Islet of Langerhans (tissue), 1 donor: ENCODE measurements at regions not wholly inside any gene's neighbourhood (a gene's known extent, or its start where the extent isn't known, plus 50 kb on each side); places are given as distances from the start of the nearest gene placed in this dataset.

Source experiments
- FAIRE-seq: peaks from one replicate; lab custom pipeline; 2011; peaks lifted over from hg19 to GRCh38; lab: Jason Lieb, UNC

DNA sequence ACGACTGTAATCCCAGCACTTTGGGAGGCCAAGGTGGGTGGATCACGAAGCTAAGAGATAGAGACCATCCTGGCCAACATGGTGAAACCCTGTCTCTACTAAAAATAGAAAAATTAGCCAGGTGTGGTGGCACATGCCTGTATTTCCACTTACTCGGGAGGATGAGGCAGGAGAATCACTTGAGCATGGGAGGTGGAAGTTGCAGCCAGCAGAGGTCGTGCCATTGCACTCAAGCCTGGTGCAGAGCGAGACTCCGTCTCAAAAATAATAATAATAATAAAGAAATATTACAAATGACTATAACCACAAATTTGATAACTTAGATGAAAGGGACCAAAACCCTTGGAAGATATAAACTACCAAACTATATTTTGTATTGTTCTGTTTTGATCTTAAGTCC, 226.3 kb upstream of the GULP1 start:
- no peak for FAIRE-seq

DNA sequence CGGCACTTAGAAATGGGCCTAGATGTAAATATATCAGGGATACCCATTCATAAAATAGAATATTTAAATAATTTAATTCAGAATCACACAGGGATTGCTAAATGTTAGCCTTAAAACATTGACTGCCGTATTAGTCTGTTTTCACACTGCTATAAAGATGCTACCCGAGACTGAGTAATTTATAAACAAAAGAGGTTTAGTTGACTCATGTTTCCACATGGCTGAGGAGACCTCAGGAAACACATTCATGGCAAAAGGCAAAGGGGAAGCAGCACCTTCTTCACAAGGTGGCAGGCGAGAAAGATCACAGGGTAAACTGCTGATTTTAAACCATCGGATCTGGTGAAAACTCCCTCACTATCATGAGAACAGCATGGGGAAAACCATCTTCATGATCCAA, 223.6 kb upstream of the GULP1 start:
- FAIRE-seq = no peak

DNA sequence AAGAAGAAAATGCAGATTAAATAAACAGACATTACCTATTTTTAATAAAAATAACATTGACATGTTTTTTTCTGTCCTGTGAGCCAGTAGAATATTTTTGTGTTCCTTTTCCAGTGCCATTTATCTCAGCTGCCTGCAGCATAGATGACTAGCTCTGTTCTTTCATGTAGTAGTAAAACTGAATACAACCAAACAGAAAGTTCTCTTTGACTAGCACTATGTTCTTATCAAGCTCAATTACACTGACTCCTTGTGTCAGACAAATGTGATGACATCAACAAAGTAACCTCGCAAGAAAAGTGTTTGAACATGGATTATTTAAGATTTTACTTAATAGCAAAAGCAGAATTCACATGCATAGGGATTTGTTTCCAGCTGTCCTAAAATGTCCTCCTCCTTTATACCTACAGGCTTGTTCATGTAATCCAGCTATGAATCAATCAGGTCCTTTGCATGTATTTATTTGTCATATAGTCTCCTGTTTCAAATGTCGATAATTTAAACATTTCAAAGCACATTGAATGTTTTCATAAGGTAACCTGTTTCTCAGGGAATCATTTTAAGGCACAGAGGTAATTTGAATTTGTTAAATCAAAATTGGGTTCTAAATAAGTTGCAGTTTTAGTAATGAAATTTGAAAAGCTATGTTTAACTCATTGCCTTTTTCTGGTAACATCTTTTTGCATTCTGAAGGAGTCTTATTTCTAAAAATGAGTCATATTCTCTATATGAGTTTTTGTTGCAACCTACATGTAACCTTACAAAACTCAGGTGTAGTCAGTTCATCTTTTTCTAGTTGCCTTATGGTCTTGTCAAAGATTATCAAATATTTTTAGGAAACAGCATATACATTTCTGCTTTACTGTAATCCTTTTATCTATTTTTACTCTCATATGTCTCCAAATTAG, 215.3 kb upstream of the GULP1 start:
- FAIRE-seq = no peak

DNA sequence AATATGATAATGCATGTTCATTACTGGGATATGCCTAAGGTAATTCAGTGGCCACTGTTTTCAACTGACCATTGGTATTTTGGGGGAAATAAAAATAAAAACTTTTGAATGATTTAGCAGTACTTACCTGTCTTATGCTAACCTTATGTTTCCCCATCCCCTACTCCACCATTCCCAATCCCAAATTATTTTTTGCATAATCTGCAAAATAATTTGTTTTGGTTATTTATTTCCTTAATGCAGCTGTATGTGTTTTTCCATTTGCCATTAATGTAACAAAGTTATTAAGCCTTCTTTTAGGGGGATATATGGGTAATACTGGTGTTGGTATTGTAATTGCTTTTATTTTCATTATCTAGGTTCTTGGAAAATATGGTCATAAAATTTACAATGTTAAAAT, 213.9 kb upstream of the GULP1 start:
- FAIRE-seq = no peak

DNA sequence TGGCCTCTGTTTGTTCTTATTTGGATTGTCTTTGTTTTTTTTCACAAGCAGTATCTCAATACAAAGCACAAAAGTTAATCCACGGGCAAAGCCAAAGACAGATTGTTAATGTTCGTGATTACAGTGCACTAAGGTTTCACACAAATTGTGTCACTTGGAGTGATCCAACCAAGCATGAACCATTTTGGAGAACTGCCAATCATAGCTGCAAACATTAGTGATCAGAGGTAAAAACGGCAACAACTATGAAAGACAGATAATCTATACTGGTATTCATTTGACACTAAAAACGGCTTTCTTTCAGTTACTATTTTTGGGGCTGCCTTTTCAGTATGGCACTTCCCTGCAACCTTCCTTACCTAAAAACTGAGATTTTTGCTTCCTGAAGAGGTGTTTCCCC, 213.1 kb upstream of the GULP1 start:
- FAIRE-seq = peak; percentile 81

DNA sequence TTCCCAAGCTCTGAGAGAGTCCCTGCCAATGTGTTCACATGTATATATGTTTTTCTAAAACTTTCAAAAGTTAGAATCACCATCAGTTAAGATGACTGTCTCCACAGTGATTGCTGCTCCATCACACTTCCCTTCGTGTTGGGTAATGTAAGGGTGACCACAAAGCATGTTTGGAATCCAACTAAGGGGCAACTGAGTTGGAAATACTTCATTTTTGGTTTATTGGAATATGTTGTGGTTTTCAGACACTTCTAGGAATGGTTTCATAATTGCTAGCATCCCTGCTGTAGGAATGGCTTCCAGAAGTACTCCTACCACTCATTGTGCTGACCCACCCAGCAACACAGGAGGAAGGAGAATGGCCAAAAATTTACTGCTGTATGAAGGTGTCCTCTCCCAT, 212.5 kb upstream of the GULP1 start:
- no peak for FAIRE-seq

DNA sequence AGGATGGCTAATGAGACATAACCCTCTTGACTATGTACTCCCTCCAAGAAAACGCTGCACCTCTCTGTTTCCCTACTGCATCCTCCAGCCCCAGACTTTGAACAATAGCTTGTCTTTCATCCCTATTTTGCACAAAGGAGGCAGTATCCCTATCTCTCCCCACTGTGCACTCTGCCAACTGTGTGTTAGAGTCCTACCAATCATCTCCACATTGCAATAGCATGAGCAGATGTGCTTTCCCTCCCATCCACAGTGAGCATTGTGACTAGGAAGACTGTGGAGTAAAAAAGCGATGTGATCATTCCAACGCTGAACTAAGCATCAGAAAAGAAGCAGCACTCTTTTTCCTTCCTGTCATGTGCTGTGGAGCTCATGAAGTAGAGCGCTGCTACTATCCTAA, 206.3 kb upstream of the GULP1 start:
- no peak for FAIRE-seq

DNA sequence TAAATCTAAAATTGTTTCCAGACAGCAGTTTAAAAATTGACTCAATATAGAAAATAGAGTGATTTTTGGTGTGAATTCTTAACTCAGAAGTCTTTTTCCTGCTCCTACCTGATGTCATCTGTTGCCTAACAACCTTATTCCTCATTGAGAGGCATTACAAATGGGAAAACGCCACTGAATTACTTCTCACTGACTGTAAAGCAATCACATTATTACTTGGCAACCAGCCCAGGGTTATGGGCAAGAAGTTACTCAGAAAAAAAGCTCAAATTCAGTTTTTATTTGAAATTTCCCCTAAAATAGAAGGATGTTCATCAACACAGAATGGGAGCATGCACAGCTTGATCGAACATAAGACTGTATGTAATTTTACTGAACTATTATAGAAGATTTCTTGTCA, 201.8 kb upstream of the GULP1 start:
- FAIRE-seq = no peak

DNA sequence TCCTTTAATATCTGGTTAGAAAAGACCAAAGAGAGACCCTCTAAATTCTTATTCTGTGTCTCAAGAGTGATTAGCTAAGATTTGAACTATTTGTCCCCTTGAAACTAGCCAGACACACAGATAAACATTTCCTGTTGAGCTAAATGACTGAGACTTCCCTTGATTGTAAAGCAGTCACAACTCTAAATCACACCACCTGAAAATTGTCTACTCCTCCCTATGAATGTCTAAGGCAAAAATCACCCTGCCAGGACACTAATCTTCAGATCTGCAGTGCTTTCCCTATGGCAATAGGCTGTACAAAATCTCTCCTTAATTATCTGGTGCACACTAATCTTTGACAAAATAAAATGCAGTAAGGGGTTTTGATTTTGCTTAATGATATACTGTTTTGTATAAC, 200.5 kb upstream of the GULP1 start:
- no peak for FAIRE-seq

DNA sequence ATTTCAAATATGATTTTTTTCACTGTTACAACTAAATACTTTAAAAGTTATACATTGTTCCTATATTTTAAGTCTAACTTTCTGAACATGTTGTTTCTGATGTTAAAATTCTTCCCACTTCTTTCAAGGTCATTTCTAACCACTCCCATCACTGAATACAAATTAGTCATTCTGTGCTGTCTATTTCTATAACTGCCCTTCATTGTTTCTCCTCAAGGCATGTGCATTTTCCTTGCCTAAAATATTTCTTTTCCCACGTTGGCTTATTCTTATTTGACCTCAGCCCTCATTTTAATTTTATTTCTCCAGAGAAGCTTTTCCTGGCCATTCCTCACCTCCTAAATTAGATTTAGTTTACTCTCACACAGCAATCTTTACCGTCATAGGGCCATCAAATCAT, 198.9 kb upstream of the GULP1 start:
- no peak for FAIRE-seq

DNA sequence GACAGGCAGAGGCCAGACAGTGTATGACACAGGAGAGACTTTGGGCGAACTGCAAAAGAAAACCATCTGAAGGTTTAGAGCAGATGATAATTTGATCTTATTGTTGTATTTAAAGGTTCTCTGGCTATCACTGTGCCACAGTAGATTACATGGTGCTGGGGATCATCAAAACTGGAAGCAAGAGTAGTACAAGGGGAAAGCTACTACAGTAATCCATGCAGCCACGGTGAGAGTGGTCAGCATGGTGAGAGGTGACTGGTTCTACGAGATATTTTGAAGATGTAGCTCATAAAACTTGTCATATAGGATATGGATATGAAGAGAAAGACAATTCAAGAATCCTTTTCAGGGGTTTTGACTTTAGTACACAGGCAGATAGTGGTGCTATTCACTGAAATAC, 194.8 kb upstream of the GULP1 start:
- FAIRE-seq = no peak

DNA sequence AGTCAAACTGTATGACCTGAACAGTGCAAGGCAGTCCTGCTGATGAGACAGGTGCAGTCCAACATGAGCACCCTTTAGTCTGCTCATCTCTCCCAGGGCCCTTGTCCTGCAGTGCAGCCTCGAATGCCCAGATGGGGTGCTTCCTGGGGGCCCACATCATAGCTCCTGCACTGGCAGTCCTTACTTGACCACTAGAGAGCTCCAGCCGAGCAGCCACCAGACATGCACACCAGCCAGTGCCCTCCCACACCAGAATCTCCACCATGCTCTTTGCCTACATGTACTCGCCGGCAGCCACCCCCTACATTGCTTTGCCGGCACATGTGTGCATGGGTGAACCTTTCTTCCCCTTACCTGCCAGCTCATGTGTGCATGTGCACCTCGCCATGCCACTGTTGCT, 188.8 kb upstream of the GULP1 start:
- no peak for FAIRE-seq

DNA sequence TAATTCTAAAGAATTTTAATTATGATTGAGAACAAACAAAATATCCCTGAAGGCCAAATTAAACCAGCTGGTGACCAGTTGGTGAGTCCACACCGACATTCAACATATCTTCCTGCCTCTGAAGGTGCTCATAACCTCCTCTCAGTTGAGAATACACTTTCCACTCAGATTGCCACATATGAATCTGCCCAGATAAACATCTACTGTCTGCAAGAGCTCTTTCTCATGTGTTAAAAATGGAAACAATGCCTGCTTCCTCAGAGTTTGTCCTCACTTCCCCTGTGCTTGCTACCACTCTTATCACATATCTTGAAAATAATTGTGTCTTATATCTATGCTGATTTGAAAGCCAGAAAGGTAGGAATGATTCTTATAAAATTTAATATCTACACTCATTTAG, 177.7 kb upstream of the GULP1 start:
- no peak for FAIRE-seq

DNA sequence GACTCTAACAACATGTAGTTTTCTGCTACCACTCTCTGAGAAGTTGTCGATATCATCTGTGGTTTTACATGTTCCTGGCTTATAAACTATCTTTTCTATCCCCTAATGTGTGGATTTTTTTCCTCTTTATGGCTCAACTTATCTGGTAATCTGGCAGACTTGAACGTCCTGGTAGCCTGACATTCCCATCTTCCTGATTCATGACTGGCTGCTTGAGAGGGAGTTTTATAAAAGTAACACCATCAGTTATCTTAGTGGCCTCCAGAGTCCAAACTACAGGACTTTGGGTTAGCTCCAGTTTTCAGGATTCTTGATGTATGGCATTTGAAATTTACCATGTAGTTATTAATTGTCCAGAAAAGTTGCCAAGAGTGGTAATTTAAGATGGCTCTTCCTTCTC, 174.0 kb upstream of the GULP1 start:
- FAIRE-seq = no peak

DNA sequence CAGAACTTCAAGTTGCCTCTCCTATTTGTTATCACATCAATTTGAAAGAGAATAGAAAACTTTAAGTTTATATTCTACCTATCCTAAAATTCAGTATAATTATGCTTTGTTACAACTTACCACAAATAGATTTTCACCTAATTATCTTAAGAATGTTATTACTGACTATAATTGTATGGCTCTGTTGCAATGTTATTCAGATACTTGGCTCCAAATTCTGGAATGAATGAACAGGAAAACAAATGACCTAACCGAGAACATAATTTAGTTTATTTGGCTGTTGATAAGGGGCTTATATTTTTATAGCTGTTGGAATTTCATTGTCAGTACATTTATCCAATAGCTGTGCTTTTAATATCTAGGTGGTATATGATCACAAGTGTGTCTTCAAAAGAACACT, 173.2 kb upstream of the GULP1 start:
- FAIRE-seq = no peak

DNA sequence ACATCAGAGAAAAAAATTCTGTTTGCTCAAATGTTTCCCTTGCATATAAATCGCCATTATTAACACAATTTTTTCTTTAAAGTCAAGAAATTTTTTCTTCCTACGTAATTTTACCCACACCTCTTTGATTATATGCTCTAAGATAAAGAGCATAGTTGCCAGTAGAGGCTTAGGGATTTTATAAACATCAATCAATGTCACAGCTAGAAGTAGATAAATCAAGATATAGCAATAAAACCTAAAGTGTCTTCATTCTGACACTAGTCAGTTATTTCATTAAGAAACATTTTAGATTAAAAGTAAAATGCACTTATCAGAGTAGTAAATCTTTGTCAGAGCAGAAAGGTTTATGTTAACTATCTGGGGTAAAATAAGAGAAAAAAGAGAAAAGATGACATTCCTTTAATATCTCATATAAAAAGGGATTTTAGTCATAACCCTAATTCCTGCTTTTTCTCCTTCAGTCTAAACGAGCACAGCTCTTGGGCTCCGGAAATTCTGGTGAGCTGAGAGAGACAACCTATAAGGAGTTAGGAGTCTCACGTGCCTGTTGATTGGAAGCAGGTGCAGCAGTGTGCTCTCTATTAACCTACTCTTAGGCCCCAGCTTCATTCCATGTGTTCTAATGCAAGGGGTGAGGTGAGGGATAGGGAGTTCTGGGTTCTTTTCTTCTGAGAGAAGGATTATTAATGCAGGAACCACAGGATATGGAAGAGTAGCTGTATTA, 172.4 kb upstream of the GULP1 start:
- no peak for FAIRE-seq

DNA sequence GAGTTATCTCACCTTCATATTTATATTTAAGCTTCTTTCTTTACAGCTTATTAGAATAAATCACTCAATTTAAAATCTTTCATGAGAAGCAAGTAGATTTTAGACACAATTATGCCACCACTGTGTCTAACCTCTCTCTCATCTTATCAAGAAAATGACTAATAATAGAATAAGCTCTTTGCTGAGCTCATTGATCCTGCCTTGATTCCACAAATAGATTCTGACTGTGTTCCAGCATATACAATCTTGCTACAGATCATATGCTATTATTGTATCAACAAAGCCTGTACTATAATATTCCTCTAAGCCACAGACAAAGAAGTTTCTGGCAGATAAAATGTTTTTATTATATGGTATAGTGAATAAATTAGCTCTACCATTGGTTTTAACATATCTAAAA, 168.7 kb upstream of the GULP1 start:
- peak; percentile 79 for FAIRE-seq

DNA sequence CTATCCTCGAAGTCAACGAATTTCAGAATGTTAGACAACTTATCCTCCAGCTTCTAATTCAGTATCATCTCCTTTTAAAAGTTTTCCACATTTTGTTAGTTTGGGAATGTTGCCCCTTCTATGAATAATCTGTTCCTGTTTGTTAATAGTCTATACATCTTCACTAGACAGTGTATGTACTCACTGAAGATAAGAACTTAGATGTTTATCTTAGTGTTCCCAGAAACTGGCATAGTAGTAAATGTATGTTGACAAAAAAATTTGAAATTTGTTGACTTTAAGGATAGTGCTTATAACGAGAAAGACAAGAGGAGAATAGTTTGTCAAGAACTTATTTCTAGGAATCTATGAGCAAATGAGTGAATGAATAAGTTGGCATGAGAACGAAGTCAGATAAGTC, 162.0 kb upstream of the GULP1 start:
- FAIRE-seq = no peak

DNA sequence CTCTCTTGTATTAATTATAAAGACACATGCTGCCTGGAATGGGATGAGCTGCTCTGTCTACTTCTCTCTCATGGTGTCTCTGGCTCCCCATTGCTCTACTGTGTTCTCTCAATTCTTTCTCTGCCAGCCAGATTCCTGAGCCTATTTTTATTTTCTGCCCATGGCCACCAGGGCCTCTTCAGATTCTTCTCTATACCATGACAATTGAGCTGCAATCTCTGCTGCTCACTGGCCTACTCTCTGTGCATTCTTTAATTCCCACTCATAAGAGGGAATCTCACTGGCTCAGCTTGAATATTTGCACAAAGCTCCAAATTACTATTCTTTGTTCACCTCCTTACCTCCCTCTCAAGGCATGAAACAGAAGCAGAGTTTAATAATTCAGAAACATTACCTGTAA, 161.4 kb upstream of the GULP1 start:
- no peak for FAIRE-seq

DNA sequence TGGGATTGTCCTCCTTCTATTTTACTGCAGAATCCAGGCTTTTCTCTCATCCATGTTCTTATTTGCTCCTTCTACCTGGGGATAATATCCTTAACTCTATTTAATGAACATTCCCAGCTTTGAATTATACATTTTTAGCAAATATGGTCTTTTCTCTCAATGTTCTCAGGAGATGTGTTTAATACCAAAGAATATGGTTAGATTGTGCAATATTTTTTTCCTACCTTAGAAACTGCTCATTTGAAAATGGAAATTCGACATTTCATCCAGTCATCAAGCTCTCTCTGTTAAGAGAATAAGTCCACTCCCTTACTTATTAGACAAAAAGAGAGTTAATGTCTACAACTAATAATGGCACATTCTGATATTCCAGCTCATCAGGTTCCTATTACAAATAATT, 160.4 kb upstream of the GULP1 start:
- no peak for FAIRE-seq

DNA sequence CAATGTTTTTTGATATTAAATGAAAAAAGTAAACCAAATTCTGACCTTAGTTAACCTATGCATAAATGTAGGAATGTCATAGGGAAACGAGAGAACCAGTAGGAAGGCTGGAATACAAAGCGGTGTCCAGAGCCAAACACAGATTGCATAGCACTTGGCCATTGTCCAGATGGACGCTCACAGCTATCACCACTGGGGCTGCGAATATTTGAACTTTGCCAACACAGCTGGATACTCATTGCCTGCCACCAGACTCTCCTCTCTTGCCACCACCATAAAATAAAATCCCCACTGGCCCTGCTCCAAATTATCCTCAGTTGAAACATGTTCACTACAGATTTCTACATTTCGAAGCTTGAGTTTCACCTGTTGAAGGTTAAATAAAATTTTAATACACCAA, 159.3 kb upstream of the GULP1 start:
- FAIRE-seq = no peak

DNA sequence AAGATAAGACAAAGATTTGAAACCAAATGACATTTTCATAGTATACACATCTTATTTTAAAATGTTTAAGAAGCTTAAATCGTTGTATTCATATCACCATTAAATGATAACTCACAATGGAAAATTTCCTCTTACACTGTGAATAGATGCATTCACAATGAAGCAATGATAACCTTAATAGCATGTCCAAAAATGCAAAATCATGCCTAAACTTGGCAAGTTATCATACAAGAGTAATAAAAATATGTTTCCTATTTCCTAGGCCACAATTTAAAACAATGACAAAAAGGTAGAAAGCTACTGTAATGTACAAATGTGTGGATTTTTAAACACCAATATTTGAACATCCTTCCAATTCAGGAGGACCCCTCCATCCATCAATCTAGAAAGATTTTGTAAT, 157.4 kb upstream of the GULP1 start:
- FAIRE-seq = no peak

DNA sequence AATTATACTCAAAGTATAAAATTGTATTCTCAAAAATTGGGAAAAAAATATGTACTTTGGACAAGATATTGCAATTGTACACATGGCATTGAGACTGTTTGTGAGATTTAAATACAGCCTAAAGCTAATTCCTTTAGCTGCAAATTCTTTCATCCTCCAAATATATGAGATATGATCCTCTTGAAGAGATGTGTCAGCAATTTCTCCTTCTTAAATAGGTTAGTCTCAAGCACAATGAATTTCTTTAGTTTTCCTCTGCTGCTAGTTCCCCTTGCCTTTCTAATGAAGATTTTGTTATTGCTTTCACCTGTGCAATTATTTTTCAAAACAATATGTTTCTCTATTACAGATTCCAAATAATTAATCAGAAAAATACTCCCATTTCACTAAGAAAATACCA, 153.4 kb upstream of the GULP1 start:
- FAIRE-seq = no peak

DNA sequence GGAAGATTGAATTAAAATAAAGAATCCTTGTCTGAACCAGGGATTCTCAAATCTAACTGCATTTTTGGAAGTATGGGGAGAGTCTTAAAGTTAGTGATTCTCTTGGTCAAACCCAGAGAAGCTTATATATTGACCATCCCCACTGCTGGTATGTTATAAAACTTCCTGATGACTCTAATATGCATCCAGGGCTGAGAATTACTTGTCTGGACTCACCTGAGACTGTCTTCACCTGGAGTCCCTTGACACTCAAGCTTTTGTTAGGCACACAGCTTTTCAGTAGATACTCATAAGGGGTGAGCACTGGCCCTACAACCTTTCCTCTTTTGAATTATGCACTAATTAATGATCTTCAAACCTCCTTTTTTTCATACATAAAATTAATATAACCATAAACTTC, 149.6 kb upstream of the GULP1 start:
- no peak for FAIRE-seq
